Kasumi-1 (cell line): ENCODE measurements at regions not wholly inside any gene's neighbourhood (a gene's known extent, or its start where the extent isn't known, plus 50 kb on each side); places are given as distances from the start of the nearest gene placed in this dataset.

Experiments used
- DNase-seq, 2 experiments: peaks; one replicate each; lab custom pipeline; 2025; lab: John Stamatoyannopoulos, UW

GRCh38 chr14:42420071-42420470 is 813.4 kb downstream of the LRFN5 start:
- no peak for DNase-seq

- DNase-seq, result no peak
Observed at GRCh38 chr14:42407153-42407552, 800.5 kb downstream of the LRFN5 start.

DNA sequence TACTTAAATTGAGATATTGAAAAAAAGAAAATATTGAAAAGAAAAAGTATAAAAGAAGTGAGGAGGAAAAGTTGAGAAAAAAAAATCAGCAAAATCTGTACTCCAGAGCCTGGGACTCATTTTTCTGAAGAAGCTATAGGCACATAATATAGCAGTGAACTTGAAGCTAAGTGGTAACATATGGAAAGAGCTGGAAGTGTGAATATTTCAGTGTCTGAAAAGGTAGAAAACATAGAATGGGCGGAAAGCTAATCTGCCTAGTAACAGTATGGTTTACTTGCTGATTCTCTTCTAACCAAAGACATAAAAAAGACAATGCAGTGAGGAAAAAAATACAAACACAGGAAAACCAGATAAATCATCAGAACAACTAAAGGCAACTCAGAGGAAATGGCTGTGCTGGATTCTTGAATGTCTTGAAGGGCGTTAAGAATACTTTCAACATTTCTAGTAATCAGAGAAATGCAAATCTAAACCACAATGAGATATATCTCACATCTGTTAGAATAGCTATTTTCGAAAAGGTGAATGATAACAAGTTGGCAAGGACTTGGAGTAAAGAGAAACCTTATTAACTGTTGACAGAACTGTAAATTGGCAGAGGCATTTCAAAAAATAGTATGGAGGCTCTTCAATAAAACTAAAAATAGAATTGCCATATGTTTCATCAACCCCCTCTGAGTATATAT is 784.6 kb downstream of the LRFN5 start:
- no peak for DNase-seq

DNA sequence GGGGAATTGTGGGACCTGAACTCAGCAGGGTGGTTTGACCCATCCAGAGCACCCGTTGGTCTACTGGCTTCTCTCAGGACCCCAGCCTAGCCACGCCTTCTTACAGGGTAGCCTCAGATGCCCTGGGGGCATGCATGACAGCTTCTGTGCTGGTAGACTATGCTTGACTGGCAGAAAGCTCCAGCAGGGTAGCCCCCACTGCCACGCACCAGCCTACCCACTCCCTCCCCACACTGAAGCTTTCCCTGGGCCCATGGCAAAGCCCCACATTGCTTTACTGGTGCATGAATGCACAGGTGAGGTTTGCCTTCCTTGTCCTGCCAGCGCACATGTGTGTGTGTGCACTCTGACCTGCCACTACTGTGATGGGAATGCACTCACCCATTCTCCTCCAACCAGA is 772.2 kb downstream of the LRFN5 start:
- DNase-seq, result no peak

DNA sequence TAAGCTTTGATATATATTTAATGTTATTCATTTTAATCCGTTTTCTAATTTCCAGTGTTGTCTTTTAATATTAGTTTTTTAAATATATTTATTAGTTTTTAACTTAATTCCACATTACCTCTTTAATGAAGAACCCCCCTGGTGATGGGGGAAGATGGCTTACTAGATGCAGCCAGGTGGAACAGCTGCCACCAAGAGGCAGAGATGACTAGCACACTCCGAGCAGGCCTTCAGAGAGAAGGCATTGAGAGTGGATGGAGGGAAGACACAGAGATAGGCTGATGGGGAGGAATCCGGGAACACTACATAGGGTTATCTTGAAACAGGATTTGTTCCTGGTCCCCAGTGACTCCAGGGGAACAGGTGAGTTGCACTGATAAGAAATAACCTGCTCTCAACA is 771.6 kb downstream of the LRFN5 start:
- no peak for DNase-seq

DNA sequence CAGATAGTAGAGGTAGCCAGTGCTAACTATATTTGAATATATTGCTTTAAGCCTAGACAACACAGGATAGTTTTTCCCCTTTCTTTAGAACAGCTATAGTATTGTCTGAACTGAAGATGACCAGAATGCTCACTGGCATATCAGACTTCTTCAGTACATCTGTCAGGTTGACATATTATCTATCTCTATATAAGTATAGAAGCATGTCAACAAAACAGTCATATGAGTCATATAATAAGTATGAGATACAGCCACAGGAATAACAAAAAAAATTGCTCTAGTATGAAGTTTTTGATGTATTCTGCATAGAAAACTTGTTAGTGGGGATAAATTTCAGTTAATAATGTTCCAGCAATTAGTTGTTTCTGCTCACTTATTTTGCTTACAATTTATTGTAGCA is 767.7 kb downstream of the LRFN5 start:
- no peak for DNase-seq

- no peak for DNase-seq
Observed at GRCh38 chr14:42370056-42370455, 763.4 kb downstream of the LRFN5 start.

DNA sequence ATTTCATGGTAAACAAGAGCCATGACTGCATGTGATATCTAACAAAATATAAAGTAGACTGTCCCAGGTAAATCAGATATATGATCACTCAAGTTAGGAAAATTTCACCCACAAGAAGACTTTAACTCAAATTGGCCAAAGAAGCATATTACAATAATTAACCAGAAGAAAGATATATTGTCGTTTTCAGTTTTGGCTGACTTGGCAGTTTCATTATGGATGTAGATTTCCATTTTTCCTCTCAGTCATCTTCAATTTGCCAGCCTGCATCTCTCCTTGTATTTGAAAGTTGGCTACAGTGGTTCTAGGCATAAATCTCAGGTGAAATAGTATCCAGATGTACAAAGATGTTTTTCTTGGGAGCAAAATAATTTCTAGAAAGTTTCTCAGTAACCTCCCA is 761.6 kb downstream of the LRFN5 start:
- no peak for DNase-seq

DNA sequence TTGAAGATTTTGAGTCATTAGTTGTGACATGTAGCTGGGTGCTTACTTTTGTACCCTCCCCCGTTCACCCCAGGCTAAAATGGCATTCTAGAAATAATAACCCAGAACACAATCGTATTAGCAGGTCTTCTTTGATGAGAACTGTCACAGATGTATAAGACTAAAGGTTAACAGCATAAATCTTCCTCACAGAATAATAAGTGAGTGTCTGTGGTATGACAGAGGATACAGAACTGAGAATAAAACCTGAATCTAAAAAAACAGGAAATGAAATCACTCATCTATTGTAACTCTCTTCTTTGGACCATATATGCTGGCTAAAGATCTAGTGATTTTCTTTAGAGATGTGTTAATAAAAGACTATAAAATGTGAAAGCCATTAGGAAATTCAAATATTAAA is 746.6 kb downstream of the LRFN5 start:
- DNase-seq, result no peak

DNA sequence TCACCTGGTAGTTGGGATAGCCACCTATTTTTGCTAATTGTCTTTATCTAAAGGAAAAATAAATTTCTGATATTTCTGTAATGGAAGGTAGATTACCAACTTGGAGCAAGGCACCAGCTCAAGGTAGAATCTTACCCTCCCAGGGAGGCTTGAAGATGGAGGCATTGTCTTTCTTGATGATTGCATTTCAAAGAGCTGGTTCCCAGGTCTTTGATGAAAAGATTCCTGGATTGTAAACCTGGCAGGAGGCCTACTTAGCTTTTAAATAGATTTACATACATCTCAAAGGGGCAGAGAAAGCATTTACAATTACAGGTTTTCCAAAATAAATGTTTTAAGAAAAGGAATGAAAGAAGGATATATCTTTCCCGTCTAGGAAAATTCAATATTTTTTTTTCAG is 729.2 kb downstream of the LRFN5 start:
- no peak for DNase-seq

GRCh38 chr14:42334931-42335330 is 728.3 kb downstream of the LRFN5 start:
- DNase-seq, result no peak

- DNase-seq, result no peak
Observed at GRCh38 chr14:42323426-42323825, 716.8 kb downstream of the LRFN5 start.

GRCh38 chr14:42322531-42323284 is 716.0 kb downstream of the LRFN5 start:
- DNase-seq, result peak; percentile 35 to 37

- no peak for DNase-seq
Observed at GRCh38 chr14:42319996-42320395, 713.3 kb downstream of the LRFN5 start.

- DNase-seq, result no peak
Observed at GRCh38 chr14:42316693-42317092, 710.0 kb downstream of the LRFN5 start.

DNA sequence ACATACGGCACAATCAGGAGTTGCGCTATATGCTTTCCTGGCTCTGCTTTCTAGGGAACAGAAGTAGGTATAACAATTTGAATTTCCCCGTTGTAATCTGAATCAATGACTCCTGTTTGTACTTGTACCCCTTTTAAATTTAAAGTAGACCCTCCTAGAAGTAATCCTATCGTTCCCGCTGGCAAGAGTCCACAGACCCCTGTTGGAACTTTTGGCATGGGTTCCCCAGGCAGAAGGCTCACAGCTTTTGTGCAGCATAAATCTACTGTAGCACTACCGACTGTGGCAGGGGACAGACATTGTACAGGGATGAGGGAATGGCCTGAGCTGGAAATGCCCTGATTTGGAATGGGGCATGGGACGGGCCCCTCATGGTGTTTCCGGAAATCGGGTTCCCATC is 705.2 kb downstream of the LRFN5 start:
- no peak for DNase-seq

- DNase-seq, result no peak
Observed at GRCh38 chr14:42307239-42307825, 700.7 kb downstream of the LRFN5 start.

DNA sequence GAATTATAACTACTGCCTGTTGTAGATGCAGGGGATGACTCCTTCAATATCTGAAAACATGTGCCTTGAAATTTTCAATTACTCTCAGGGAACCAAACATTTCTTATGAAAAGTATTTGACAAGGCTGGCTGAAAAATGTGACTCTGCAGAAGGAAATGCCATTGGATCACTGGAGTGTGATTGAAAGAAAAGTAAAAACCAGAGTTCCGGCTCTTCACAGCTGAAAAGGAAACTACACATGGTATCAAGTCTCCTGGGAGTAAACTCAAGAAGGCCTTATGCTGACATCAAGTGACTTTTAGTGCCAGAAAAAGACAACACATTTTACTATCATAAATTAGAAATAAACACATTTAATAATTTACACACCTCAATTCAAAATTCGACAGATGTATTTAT is 693.0 kb downstream of the LRFN5 start:
- no peak for DNase-seq

GRCh38 chr14:42293180-42293579 is 686.5 kb downstream of the LRFN5 start:
- DNase-seq, result no peak

DNA sequence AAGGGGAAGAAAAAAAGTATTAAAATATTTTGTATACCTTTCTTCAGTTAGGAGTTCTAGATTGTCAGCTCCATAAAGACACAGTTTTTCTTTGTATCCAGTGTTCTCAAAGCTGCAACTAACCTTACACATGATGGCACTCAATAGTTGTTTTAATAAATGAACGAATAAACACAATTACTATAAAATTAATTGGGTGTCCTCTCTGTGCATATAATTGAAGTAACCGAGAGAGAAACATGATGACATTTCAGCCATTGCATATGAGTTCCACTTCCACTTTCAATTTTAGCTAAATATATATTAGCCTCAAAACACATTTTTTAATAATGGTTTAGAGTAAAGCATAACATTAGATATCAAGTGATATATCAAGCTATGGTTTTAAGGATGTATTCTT is 671.2 kb downstream of the LRFN5 start:
- no peak for DNase-seq

- no peak for DNase-seq
Observed at GRCh38 chr14:42269234-42269633, 662.6 kb downstream of the LRFN5 start.

GRCh38 chr14:42248131-42248530 is 641.5 kb downstream of the LRFN5 start:
- DNase-seq, result no peak

DNA sequence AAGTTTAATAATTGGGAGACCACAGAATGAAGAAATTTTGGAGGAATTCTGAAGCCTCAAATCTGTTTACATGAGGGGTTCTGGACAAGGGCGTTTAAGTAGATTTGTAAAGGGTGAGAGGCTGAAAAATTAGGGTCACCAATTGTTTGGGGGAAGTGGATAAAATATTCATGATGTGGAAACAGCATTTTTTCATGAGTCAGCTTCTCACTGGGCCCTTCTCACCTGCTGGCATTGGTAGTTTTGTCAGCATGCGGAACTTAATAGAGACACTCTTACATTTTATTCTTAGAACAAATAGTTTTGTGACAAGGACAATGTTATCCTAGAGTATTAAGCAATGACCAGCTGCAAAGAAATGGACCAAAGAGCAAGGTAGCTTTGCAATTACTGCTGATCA is 634.4 kb downstream of the LRFN5 start:
- no peak for DNase-seq
